DND-41 (cell line): ENCODE measurements at regions not wholly inside any gene's neighbourhood (a gene's known extent, or its start where the extent isn't known, plus 50 kb on each side); places are given as distances from the start of the nearest gene placed in this dataset.

Experiments
- EZH2 ChIP-seq: IDR thresholded peaks from 3 replicates; pipeline ENCODE4 v1.6.1; 2012; ENCODE audit warnings: borderline replicate concordance, low read depth, mild to moderate bottlenecking, moderate library complexity, low read length, inconsistent platforms; ENCODE audit not compliant: severe bottlenecking
- TF ChIP-seq, protein P1 (sequence below): IDR thresholded peaks from 2 replicates; pipeline ENCODE4 v1.5.1; 2012; ENCODE audit warnings: borderline replicate concordance, low read length, moderate library complexity, mild to moderate bottlenecking; ENCODE audit not compliant: poor library complexity, severe bottlenecking; ENCODE audit errors: extremely low read depth

- TF ChIP-seq, protein P1, sequence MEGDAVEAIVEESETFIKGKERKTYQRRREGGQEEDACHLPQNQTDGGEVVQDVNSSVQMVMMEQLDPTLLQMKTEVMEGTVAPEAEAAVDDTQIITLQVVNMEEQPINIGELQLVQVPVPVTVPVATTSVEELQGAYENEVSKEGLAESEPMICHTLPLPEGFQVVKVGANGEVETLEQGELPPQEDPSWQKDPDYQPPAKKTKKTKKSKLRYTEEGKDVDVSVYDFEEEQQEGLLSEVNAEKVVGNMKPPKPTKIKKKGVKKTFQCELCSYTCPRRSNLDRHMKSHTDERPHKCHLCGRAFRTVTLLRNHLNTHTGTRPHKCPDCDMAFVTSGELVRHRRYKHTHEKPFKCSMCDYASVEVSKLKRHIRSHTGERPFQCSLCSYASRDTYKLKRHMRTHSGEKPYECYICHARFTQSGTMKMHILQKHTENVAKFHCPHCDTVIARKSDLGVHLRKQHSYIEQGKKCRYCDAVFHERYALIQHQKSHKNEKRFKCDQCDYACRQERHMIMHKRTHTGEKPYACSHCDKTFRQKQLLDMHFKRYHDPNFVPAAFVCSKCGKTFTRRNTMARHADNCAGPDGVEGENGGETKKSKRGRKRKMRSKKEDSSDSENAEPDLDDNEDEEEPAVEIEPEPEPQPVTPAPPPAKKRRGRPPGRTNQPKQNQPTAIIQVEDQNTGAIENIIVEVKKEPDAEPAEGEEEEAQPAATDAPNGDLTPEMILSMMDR: no peak
- TF ChIP-seq EZH2: no peak
Measured at GRCh38 chr2:239488125-239488524, 87.3 kb upstream of the HDAC4 start.
